ENCODE measurements at regions not wholly inside any gene's neighbourhood (a gene's known extent, or its start where the extent isn't known, plus 50 kb on each side); places are given as distances from the start of the nearest gene placed in this dataset.

DNA sequence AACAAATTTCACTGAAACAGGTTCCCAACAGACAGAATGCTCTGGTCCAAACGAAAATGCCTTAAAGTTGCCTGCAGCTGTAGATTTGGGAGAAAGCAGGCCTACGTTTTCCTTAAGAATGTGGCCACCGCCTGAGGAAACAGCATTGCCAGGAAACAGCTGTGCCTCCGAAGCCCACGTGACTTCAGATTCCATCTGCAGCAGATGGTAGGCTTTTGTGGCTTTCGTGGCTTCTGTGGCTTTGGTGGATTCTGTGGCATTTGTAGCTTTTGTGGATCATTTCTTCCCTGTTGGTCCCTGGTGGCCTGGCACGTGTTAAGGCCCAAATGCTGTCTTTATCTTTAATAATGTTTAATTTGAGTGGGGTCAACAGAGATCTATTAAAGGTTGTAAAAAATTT is 222.9 kb downstream of the TTLL2 start:
- TF ChIP-seq, protein P1, sequence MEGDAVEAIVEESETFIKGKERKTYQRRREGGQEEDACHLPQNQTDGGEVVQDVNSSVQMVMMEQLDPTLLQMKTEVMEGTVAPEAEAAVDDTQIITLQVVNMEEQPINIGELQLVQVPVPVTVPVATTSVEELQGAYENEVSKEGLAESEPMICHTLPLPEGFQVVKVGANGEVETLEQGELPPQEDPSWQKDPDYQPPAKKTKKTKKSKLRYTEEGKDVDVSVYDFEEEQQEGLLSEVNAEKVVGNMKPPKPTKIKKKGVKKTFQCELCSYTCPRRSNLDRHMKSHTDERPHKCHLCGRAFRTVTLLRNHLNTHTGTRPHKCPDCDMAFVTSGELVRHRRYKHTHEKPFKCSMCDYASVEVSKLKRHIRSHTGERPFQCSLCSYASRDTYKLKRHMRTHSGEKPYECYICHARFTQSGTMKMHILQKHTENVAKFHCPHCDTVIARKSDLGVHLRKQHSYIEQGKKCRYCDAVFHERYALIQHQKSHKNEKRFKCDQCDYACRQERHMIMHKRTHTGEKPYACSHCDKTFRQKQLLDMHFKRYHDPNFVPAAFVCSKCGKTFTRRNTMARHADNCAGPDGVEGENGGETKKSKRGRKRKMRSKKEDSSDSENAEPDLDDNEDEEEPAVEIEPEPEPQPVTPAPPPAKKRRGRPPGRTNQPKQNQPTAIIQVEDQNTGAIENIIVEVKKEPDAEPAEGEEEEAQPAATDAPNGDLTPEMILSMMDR (IDR thresholded peaks at IDR 0.05): no peak
- no peak for TF ChIP-seq POLR2A (IDR thresholded peaks at IDR 0.05)
